Thyroid gland (tissue), 4 donors: ENCODE measurements at regions not wholly inside any gene's neighbourhood (a gene's known extent, or its start where the extent isn't known, plus 50 kb on each side); places are given as distances from the start of the nearest gene placed in this dataset.
A peak's percentile ranks its signal among the peaks of the same experiment; 100 is the strongest.

Experiments used
- DNase-seq, 2 donors: peaks; one replicate each; pipeline ENCODE4 v3.0.0-alpha.2; 2019
- H3K27ac ChIP-seq, 3 donors: fragments of 200-600 bp; sonication (generic); 1 replicate in 2 of 3; 2 replicates in 1 of 3; pipeline ENCODE4 v1.5.1; 2016 to 2019; ENCODE audit warnings: mild to moderate bottlenecking in 1 of 3, moderate library complexity in 1 of 3
- H3K27me3 ChIP-seq: fragments of 200-600 bp; sonication (generic); one replicate; pipeline ENCODE4 v1.5.1; 2019
- H3K36me3 ChIP-seq, 2 donors: fragments of 200-600 bp; sonication (generic); one replicate each; pipeline ENCODE4 v1.5.1; 2016 to 2019
- H3K4me1 ChIP-seq, 2 donors: fragments of 200-600 bp; sonication (generic); one replicate each; pipeline ENCODE4 v1.5.1; 2017 to 2019
- H3K4me3 ChIP-seq, 3 donors: fragments of 200-600 bp; sonication (generic); replicated peaks in 1 of 3; 1 replicate in 2 of 3; 2 replicates in 1 of 3; pipeline ENCODE4 v1.5.1; 2016; ENCODE audit warnings: mild to moderate bottlenecking in 1 of 3
- H3K9me3 ChIP-seq: fragments of 200-600 bp; sonication (generic); one replicate; pipeline ENCODE4 v1.5.1; 2017
- CTCF ChIP-seq, 6 experiments: fragments of 200-600 bp in 3 of 6; fragments of 450-650 bp in 3 of 6; sonication (generic) in 3 of 6; IDR thresholded peaks; one replicate each; pipeline ENCODE4 v1.5.1; 2016 to 2019; ENCODE audit warnings: antibody characterized with exemption in 6 of 6, mild to moderate bottlenecking in 2 of 6, inconsistent platforms in 1 of 6, moderate library complexity in 1 of 6
- POLR2A ChIP-seq, 2 donors: fragments of 450-650 bp; IDR thresholded peaks; one replicate each; pipeline ENCODE4 v1.6.1; 2017; ENCODE audit warnings: antibody characterized with exemption in 2 of 2, mild to moderate bottlenecking in 2 of 2, moderate library complexity in 1 of 2
- WGBS, 2 donors: methylation state at CpG; one replicate each; pipeline ENCODE4 v1.1.5; 2017; 5-methylcytosine and 5-hydroxymethylcytosine counted together
- intact Hi-C: fragments of 100-400 bp; cut with DNase I; formaldehyde crosslinking; loops from one replicate; pipeline ENCODE4 v1.15.1; 2023

- no peaks in the 10 kb centered on the region for H3K27me3 ChIP-seq
- no peak overlapping the region for H3K4me3 ChIP-seq
- no peaks in the 10 kb centered on the region for H3K9me3 ChIP-seq
- H3K4me1 ChIP-seq = no peaks in the 10 kb centered on the region
- no peak for TF ChIP-seq POLR2A (IDR thresholded peaks at IDR 0.05)
- DNase-seq = no peak
- no peaks in the 10 kb centered on the region for H3K36me3 ChIP-seq
- intact Hi-C loops = no loop called here
- WGBS, 2 donors = 96 to 97% methylated on average over 1 of the region's 1 CpG
- no peak overlapping the region for H3K27ac ChIP-seq
Observed at GRCh38 chr14:35971965-35972630, 146.0 kb downstream of the BRMS1L start.

- H3K9me3 ChIP-seq = no peaks in the 10 kb centered on the region
- 86 to 90% methylated on average over 3 of the region's 3 CpGs for WGBS, 2 donors
- no peaks in the 10 kb centered on the region for H3K4me1 ChIP-seq
- no peak for DNase-seq
- no peaks in the 10 kb centered on the region for H3K27me3 ChIP-seq
- H3K4me3 ChIP-seq = no peak overlapping the region
- H3K36me3 ChIP-seq = no peaks in the 10 kb centered on the region
- intact Hi-C loops = no loop called here
- no peak for TF ChIP-seq CTCF (IDR thresholded peaks at IDR 0.05)
- TF ChIP-seq POLR2A (IDR thresholded peaks at IDR 0.05) = no peak
- H3K27ac ChIP-seq = no peak overlapping the region
Observed at GRCh38 chr14:35969310-35969709, 143.2 kb downstream of the BRMS1L start.

- Histone ChIP-seq H3K27me3 (no peaks in the 10 kb centered on the region), H3K27ac (no peak overlapping the region), H3K4me3 (no peak overlapping the region), H3K9me3 (no peaks in the 10 kb centered on the region), H3K4me1 (no peaks in the 10 kb centered on the region), H3K36me3 (no peaks in the 10 kb centered on the region)
- no peak for DNase-seq
- intact Hi-C loops = no loop called here
- TF ChIP-seq POLR2A (IDR thresholded peaks at IDR 0.05) (no peak), CTCF (IDR thresholded peaks at IDR 0.05) (no peak)
- WGBS, 2 donors = 78 to 82% methylated on average over 2 of the region's 2 CpGs
Observed at GRCh38 chr14:35965400-35965799, 139.3 kb downstream of the BRMS1L start.

GRCh38 chr14:35964697-35965286 lies 138.7 kb downstream of the BRMS1L start:
- H3K36me3 ChIP-seq = no peaks in the 10 kb centered on the region
- no peak for TF ChIP-seq POLR2A (IDR thresholded peaks at IDR 0.05)
- TF ChIP-seq CTCF (IDR thresholded peaks at IDR 0.05) = no peak
- intact Hi-C loops = no loop called here
- 79% methylated on average over 7 of the region's 7 CpGs for WGBS, 2 donors
- H3K9me3 ChIP-seq = no peaks in the 10 kb centered on the region
- H3K27me3 ChIP-seq = no peaks in the 10 kb centered on the region
- H3K4me1 ChIP-seq = no peaks in the 10 kb centered on the region
- H3K4me3 ChIP-seq = no peak overlapping the region
- DNase-seq = no peak
- H3K27ac ChIP-seq = no peak overlapping the region

- Histone ChIP-seq H3K27ac (no peak overlapping the region), H3K36me3 (no peaks in the 10 kb centered on the region), H3K4me3 (no peak overlapping the region), H3K4me1 (peaks cover 3 to 10% of the 10 kb centered on the region in 2 donors), H3K27me3 (no peaks in the 10 kb centered on the region), H3K9me3 (no peaks in the 10 kb centered on the region)
- no peak for DNase-seq
- peak in 3 of 6 experiments; percentile 23 to 45 (median 35) for TF ChIP-seq CTCF (IDR thresholded peaks at IDR 0.05)
- TF ChIP-seq POLR2A (IDR thresholded peaks at IDR 0.05) = no peak
- intact Hi-C loops = no loop called here
Observed at GRCh38 chr14:35963209-35963608, 137.1 kb downstream of the BRMS1L start.
